Activated T-helper 17 cell treated with anti-CD3 and anti-CD28 coated beads, Interleukin-2, amount 50 U/mL, for 72 hours (primary cell): ENCODE measurements at regions not wholly inside any gene's neighbourhood (a gene's known extent, or its start where the extent isn't known, plus 50 kb on each side); places are given as distances from the start of the nearest gene placed in this dataset.
"Not testable (repeated sequence)": the region's sequence is repeated elsewhere in the genome, so short reads cannot be mapped to it uniquely, and the experiment has no call there.

Experiments
- ATAC-seq: fragments of 150-1000 bp; cut with Tn5 transposase; replicated peaks from 2 replicates; pipeline ENCODE4 v1.10.0; 2021; ENCODE audit warnings: mild to moderate bottlenecking, moderate library complexity
- H3K27ac Mint-ChIP-seq: one replicate; pipeline ENCODE4 v1.8.0; 2022; ENCODE audit warnings: mixed read lengths
- H3K27me3 Mint-ChIP-seq: one replicate; pipeline ENCODE4 v1.8.0; 2022; ENCODE audit warnings: mixed read lengths
- H3K36me3 Mint-ChIP-seq: one replicate; pipeline ENCODE4 v1.8.0; 2022; ENCODE audit warnings: low read depth, mild to moderate bottlenecking, mixed read lengths
- H3K4me1 Mint-ChIP-seq: one replicate; pipeline ENCODE4 v1.8.0; 2022; ENCODE audit warnings: mixed read lengths
- H3K4me3 Mint-ChIP-seq: one replicate; pipeline ENCODE4 v1.8.0; 2022; ENCODE audit warnings: mild to moderate bottlenecking, mixed read lengths
- H3K9me3 Mint-ChIP-seq: one replicate; pipeline ENCODE4 v1.8.0; 2022; ENCODE audit warnings: mixed read lengths

- Mint-ChIP-seq H3K27ac (no peak overlapping the region), H3K4me3 (no peak overlapping the region), H3K4me1 (no peaks in the 10 kb centered on the region), H3K27me3 (no peaks in the 10 kb centered on the region), H3K36me3 (no peaks in the 10 kb centered on the region), H3K9me3 (no peaks in the 10 kb centered on the region)
- no peak for ATAC-seq
Measured at GRCh38 chr14:53847881-53848280, 108.7 kb downstream of the BMP4 start.

GRCh38 chr14:53847057-53847456 lies 109.6 kb downstream of the BMP4 start:
- no peaks in the 10 kb centered on the region for H3K4me1 Mint-ChIP-seq
- H3K27ac Mint-ChIP-seq, result no peak overlapping the region
- no peaks in the 10 kb centered on the region for H3K9me3 Mint-ChIP-seq
- no peak for ATAC-seq
- no peak overlapping the region for H3K4me3 Mint-ChIP-seq
- no peaks in the 10 kb centered on the region for H3K36me3 Mint-ChIP-seq
- H3K27me3 Mint-ChIP-seq, result no peaks in the 10 kb centered on the region

DNA sequence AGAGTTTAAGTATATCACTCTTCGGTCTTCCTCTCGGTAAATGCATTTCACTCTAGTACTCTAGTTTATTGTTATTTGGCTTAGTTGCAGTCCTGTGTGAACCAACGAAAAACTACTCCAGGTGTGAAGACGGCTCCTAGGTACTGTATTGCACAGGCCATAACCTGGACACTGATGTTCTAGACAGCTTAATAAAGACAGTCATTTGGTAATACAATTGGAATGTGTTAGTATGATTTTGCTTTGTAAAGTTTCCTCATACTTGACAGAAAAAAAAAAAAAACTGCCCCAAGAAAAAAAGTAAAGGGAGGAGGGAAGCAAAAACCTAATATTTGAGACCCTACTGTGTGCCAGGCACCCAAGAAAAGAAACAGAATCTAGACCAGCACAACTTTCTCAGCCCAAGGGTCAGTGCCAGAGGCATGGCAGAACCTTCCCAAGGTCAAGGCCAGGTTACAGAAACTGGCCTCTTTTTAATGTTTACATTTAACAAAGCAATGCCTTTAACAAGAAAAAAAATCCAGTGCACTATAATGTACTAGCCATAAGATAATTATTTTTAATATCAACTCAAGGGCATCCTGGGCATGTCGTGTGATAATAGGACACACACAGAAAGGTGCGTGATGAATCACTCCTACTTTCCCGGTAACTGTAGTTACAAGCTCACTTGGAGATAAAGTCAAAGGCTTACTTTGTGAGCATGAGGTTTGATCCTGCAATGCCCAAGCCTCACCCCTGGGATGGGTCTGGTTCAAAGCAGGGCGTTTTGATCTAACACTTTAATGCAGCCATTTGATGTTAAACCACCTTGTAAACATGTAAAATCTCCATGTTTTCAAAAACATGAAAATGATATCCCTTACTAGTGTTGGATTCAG lies 110.6 kb downstream of the BMP4 start:
- Mint-ChIP-seq H3K4me1 (no peaks in the 10 kb centered on the region), H3K27me3 (no peaks in the 10 kb centered on the region), H3K27ac (no peak overlapping the region), H3K36me3 (no peaks in the 10 kb centered on the region), H3K9me3 (peaks cover 4% of the 10 kb centered on the region), H3K4me3 (no peak overlapping the region)
- no peak for ATAC-seq

DNA sequence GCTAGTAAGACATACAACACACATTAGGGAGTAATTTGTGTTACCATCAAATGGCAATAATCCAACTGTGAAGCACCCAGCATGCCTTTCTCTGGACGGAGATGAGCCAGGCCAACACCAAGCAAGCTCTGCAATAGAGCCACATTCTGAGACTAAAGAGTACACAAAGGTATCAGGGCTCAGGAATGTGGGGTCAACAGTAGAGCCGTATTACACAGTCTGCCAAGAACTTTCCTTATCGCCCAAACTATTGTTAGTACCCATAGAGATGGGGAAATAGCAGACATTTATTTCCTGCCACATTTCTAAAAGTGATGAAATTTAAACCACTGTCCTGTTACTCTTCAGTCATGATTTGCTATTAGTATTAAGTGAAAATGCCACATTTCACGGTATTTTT lies 113.7 kb downstream of the BMP4 start:
- Mint-ChIP-seq H3K4me3 (no peak overlapping the region), H3K27ac (no peak overlapping the region), H3K9me3 (peaks cover 16% of the 10 kb centered on the region), H3K4me1 (no peaks in the 10 kb centered on the region), H3K36me3 (no peaks in the 10 kb centered on the region), H3K27me3 (no peaks in the 10 kb centered on the region)
- ATAC-seq, result no peak

- H3K4me3 Mint-ChIP-seq, result no peak overlapping the region
- no peaks in the 10 kb centered on the region for H3K4me1 Mint-ChIP-seq
- no peak for ATAC-seq
- H3K9me3 Mint-ChIP-seq, result peaks cover 20% of the 10 kb centered on the region
- H3K36me3 Mint-ChIP-seq, result no peaks in the 10 kb centered on the region
- no peak overlapping the region for H3K27ac Mint-ChIP-seq
- no peaks in the 10 kb centered on the region for H3K27me3 Mint-ChIP-seq
Measured at GRCh38 chr14:53841109-53842099, 115.2 kb downstream of the BMP4 start.

DNA sequence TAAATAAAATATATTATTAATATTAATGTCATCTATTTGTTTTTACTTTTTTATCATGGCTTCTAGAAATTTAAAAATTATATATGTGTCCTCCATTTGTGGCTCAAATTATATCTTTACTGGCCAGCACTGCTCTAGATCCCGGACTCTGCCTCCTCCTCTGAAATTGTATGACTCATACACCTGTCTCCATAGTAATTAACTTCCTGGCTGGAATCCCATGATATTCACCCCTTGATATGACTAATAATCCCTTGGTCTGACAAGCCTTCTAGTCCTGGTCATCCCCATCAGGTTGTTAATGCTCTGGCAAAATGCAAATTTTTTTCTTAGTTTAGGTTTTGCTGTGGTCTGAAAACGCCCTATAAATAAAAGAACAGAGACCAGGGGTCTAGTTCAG lies 116.2 kb downstream of the BMP4 start:
- no peak overlapping the region for H3K27ac Mint-ChIP-seq
- ATAC-seq, result no peak
- H3K9me3 Mint-ChIP-seq, result peaks cover 20% of the 10 kb centered on the region
- H3K36me3 Mint-ChIP-seq, result no peaks in the 10 kb centered on the region
- no peaks in the 10 kb centered on the region for H3K4me1 Mint-ChIP-seq
- H3K27me3 Mint-ChIP-seq, result no peaks in the 10 kb centered on the region
- H3K4me3 Mint-ChIP-seq, result no peak overlapping the region

- H3K9me3 Mint-ChIP-seq, result peaks cover 20% of the 10 kb centered on the region
- H3K27me3 Mint-ChIP-seq, result no peaks in the 10 kb centered on the region
- H3K36me3 Mint-ChIP-seq, result no peaks in the 10 kb centered on the region
- no peak overlapping the region for H3K4me3 Mint-ChIP-seq
- no peak overlapping the region for H3K27ac Mint-ChIP-seq
- ATAC-seq, result no peak
- H3K4me1 Mint-ChIP-seq, result no peaks in the 10 kb centered on the region
Measured at GRCh38 chr14:53838374-53838773, 118.3 kb downstream of the BMP4 start.

DNA sequence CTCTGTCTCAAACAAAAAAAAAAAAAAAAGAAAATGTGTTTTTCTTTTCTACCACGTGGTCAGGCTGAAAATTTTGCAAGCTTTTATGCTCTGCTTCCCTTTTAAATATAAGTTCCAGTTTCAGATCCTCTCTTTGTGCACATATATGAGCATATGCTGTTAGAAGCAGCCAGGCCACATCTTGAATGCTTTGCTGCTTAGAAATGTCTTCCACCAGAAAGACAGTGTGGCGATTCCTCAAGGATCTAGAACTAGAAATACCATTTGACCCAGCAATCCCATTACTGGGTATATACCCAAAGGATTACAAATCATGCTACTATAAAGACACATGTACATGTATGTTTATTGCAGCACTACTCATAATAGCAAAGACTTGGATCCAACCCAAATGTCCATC lies 119.0 kb downstream of the BMP4 start:
- not testable (repeated sequence) for H3K27me3 Mint-ChIP-seq, H3K27ac Mint-ChIP-seq, H3K4me1 Mint-ChIP-seq, H3K36me3 Mint-ChIP-seq, ATAC-seq, H3K4me3 Mint-ChIP-seq
- peaks cover 20% of the 10 kb centered on the region for H3K9me3 Mint-ChIP-seq

- Mint-ChIP-seq H3K27me3 (no peaks in the 10 kb centered on the region), H3K36me3 (no peaks in the 10 kb centered on the region), H3K4me3 (no peak overlapping the region), H3K9me3 (peaks cover 17% of the 10 kb centered on the region), H3K4me1 (no peaks in the 10 kb centered on the region), H3K27ac (no peak overlapping the region)
- no peak for ATAC-seq
Measured at GRCh38 chr14:53836551-53836950, 120.1 kb downstream of the BMP4 start.

DNA sequence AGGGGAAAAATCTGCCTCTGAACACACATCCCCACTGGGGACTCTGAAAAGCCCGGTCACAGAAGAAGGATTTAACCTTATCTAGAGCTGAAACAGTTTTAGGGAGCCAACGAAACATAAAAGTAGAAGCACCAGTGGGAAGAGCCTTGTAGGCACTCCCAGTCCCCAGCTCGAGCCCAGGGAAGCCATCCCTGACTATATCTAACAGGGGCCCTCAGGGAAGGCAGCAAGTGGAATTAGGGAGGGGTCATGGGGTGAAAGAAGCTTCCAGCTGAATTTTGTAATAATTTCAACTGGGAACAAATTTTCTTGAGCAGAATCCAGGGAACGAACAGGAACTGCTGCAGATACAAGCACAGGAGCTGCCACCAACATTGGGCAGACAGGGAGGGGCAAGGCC lies 127.8 kb downstream of the BMP4 start:
- H3K4me3 Mint-ChIP-seq, result no peak overlapping the region
- no peak for ATAC-seq
- no peaks in the 10 kb centered on the region for H3K36me3 Mint-ChIP-seq
- H3K9me3 Mint-ChIP-seq, result peaks cover 4% of the 10 kb centered on the region
- H3K27me3 Mint-ChIP-seq, result no peaks in the 10 kb centered on the region
- H3K27ac Mint-ChIP-seq, result no peak overlapping the region
- no peaks in the 10 kb centered on the region for H3K4me1 Mint-ChIP-seq

- no peak overlapping the region for H3K27ac Mint-ChIP-seq
- no peaks in the 10 kb centered on the region for H3K4me1 Mint-ChIP-seq
- no peak overlapping the region for H3K4me3 Mint-ChIP-seq
- no peaks in the 10 kb centered on the region for H3K27me3 Mint-ChIP-seq
- H3K36me3 Mint-ChIP-seq, result no peaks in the 10 kb centered on the region
- no peaks in the 10 kb centered on the region for H3K9me3 Mint-ChIP-seq
- ATAC-seq, result no peak
Measured at GRCh38 chr14:53824061-53824460, 132.6 kb downstream of the BMP4 start.

- H3K9me3 Mint-ChIP-seq, result no peaks in the 10 kb centered on the region
- H3K4me1 Mint-ChIP-seq, result no peaks in the 10 kb centered on the region
- H3K27ac Mint-ChIP-seq, result no peak overlapping the region
- H3K36me3 Mint-ChIP-seq, result no peaks in the 10 kb centered on the region
- no peak for ATAC-seq
- H3K27me3 Mint-ChIP-seq, result no peaks in the 10 kb centered on the region
- no peak overlapping the region for H3K4me3 Mint-ChIP-seq
Measured at GRCh38 chr14:53814392-53814791, 142.2 kb downstream of the BMP4 start.

DNA sequence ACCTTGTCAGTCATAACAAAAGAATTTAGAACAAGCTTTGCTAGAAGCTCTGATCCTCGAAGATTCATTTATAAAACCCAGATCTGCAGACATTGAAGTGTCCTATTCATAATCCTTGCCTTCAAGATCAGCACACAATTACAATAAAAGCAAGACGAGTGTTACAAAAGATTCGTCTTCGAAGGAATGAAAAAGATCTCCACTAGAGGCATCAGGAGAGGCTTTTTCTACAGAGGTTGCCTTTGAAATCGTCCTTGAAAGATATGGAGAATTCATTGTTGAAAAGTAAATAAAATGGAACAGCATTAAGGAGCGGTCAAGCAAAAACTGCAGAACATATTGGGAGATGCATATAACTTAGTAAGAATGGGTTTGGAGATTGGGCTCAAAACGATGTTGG lies 146.4 kb downstream of the BMP4 start:
- H3K27ac Mint-ChIP-seq, result no peak overlapping the region
- no peaks in the 10 kb centered on the region for H3K36me3 Mint-ChIP-seq
- no peaks in the 10 kb centered on the region for H3K4me1 Mint-ChIP-seq
- no peak overlapping the region for H3K4me3 Mint-ChIP-seq
- H3K27me3 Mint-ChIP-seq, result no peaks in the 10 kb centered on the region
- H3K9me3 Mint-ChIP-seq, result peaks cover 3% of the 10 kb centered on the region
- ATAC-seq, result no peak

DNA sequence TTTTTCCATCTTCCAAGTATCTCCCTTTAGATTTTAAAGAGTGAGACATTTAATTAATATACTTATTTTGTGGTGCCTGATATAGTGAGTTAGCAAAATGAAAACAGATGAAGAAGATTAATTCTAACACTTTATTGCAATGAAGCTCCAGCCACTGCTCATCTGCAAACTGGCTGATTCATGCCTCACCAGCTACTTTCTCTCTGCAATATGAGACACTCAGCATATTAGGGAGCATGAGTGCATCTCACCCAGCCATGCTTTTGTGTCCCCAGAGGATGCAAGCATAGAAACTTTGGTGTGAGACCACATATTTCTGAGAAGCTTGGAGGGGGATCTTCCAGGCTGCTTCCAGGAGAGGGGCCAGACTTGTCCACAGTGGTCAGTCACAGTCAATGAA lies 148.6 kb downstream of the BMP4 start:
- H3K36me3 Mint-ChIP-seq, result no peaks in the 10 kb centered on the region
- peaks cover 3% of the 10 kb centered on the region for H3K9me3 Mint-ChIP-seq
- H3K27me3 Mint-ChIP-seq, result no peaks in the 10 kb centered on the region
- no peaks in the 10 kb centered on the region for H3K4me1 Mint-ChIP-seq
- H3K4me3 Mint-ChIP-seq, result no peak overlapping the region
- ATAC-seq, result no peak
- H3K27ac Mint-ChIP-seq, result no peak overlapping the region

DNA sequence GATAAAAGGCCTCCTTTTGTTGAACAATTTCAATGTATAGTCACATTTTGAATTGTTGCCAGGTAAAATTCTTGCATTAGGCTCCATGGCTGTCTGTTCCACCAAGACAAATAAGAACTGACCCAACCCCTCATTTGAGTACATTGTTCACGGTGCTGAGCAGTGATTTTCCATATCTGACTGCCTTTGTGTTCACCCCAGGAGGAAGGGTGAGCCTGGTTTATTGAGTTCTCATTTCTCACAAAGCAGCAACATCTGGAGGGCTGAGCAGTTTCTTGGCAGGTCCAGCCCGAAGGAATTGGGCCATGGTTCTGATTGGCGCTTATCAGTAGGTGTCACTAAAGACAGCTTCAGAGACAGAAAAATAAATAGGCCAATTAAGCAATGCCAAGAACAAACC lies 149.1 kb downstream of the BMP4 start:
- Mint-ChIP-seq H3K4me3 (no peak overlapping the region), H3K9me3 (peaks cover 3% of the 10 kb centered on the region)

More for the DNA sequence above, 149.1 kb downstream of the BMP4 start:
- no peak overlapping the region for H3K27ac Mint-ChIP-seq
- no peaks in the 10 kb centered on the region for H3K4me1 Mint-ChIP-seq
- no peaks in the 10 kb centered on the region for H3K36me3 Mint-ChIP-seq
- no peak for ATAC-seq
- no peaks in the 10 kb centered on the region for H3K27me3 Mint-ChIP-seq
